PFSK-1 (cell line): ENCODE measurements at regions not wholly inside any gene's neighbourhood (a gene's known extent, or its start where the extent isn't known, plus 50 kb on each side); places are given as distances from the start of the nearest gene placed in this dataset.

Experiments
- FOXP2 ChIP-seq: optimal IDR thresholded peaks from 2 replicates; pipeline ENCODE3; 2011; ENCODE audit warnings: borderline replicate concordance, control low read depth, inconsistent platforms; ENCODE audit not compliant: insufficient read depth; ENCODE audit errors: extremely low read length, extremely low read depth
- POLR2AphosphoS5 ChIP-seq: IDR thresholded peaks from 2 replicates; pipeline ENCODE4 v1.6.1; 2012; ENCODE audit warnings: low read depth, mild to moderate bottlenecking, control low read depth, low read length, moderate library complexity
- REST ChIP-seq, 2 experiments: IDR thresholded peaks; 2 replicates each; pipeline versions ENCODE4 v1.6.1 to v1.8.0; 2011 to 2012; ENCODE audit warnings: low read depth in 2 of 2, low read length in 2 of 2, control low read depth in 1 of 2, inconsistent platforms in 1 of 2, mild to moderate bottlenecking in 1 of 2, moderate library complexity in 1 of 2; ENCODE audit not compliant: insufficient read depth in 1 of 2
- SIN3A ChIP-seq: IDR thresholded peaks from 2 replicates; pipeline ENCODE4 v1.6.1; 2012; ENCODE audit warnings: mild to moderate bottlenecking, low read length, moderate library complexity, borderline replicate concordance; ENCODE audit not compliant: insufficient read depth
- TAF1 ChIP-seq: IDR thresholded peaks from 2 replicates; pipeline ENCODE4 v1.6.1; 2012; ENCODE audit warnings: low read length, control low read depth, borderline replicate concordance; ENCODE audit not compliant: insufficient read depth

- TF ChIP-seq REST (IDR thresholded peaks at IDR 0.05; ENCODE audit: insufficient read depth in 1 of 2, low read depth in 2 of 2, low read length in 2 of 2) (no peak), SIN3A (no peak), TAF1 (no peak), POLR2AphosphoS5 (no peak), FOXP2 (no peak)
Measured at GRCh38 chr2:19292007-19292406, 66.4 kb downstream of the OSR1 start.

GRCh38 chr2:19288291-19288690, 70.1 kb downstream of the OSR1 start:
- no peak for TF ChIP-seq SIN3A

GRCh38 chr2:19287324-19287723, 71.1 kb downstream of the OSR1 start:
- no peak for TF ChIP-seq FOXP2
- no peak for TF ChIP-seq TAF1
- TF ChIP-seq POLR2AphosphoS5 = no peak
- TF ChIP-seq REST (IDR thresholded peaks at IDR 0.05; ENCODE audit: insufficient read depth in 1 of 2, low read depth in 2 of 2, low read length in 2 of 2) = no peak
- no peak for TF ChIP-seq SIN3A

- TF ChIP-seq TAF1 (no peak), SIN3A (no peak), REST (IDR thresholded peaks at IDR 0.05; ENCODE audit: insufficient read depth in 1 of 2, low read depth in 2 of 2, low read length in 2 of 2) (no peak), FOXP2 (no peak)
Measured at GRCh38 chr2:19282305-19282704, 76.1 kb downstream of the OSR1 start.

GRCh38 chr2:19274439-19274838, 84.0 kb downstream of the OSR1 start:
- TF ChIP-seq FOXP2 (no peak), TAF1 (no peak), SIN3A (no peak), REST (IDR thresholded peaks at IDR 0.05; ENCODE audit: insufficient read depth in 1 of 2, low read depth in 2 of 2, low read length in 2 of 2) (no peak)
